IMR-90 (cell line): ENCODE measurements at regions not wholly inside any gene's neighbourhood (a gene's known extent, or its start where the extent isn't known, plus 50 kb on each side); places are given as distances from the start of the nearest gene placed in this dataset.

Experiments
- MAZ ChIP-seq: IDR thresholded peaks from 2 replicates; pipeline ENCODE4 v1.6.1; 2012; ENCODE audit warnings: low read depth, mild to moderate bottlenecking, low read length, improper control_type of control experiment, moderate library complexity, borderline replicate concordance
- POLR2A ChIP-seq: IDR thresholded peaks from 2 replicates; pipeline ENCODE4 v1.6.1; 2012; ENCODE audit warnings: mild to moderate bottlenecking, low read depth, low read length
- RAD21 ChIP-seq: IDR thresholded peaks from 2 replicates; pipeline ENCODE4 v1.6.1; 2012; ENCODE audit warnings: low read length, improper control_type of control experiment
- SMC3 ChIP-seq: fragments of 150-350 bp; IDR thresholded peaks from 2 replicates; pipeline ENCODE4 v1.6.1; 2016; ENCODE audit warnings: low read depth, mild to moderate bottlenecking, antibody characterized with exemption, low read length, moderate library complexity
- TF ChIP-seq, protein P1 (sequence below): conservative IDR thresholded peaks from 2 replicates; pipeline ENCODE4 v1.5.1; 2012; ENCODE audit warnings: mild to moderate bottlenecking, low read depth, low read length, improper control_type of control experiment
- TF ChIP-seq, protein P2 (sequence below): fragments of 150-350 bp; IDR thresholded peaks from 2 replicates; pipeline ENCODE4 v1.6.1; 2017; ENCODE audit warnings: mild to moderate bottlenecking, antibody characterized with exemption, low read length, low read depth

DNA sequence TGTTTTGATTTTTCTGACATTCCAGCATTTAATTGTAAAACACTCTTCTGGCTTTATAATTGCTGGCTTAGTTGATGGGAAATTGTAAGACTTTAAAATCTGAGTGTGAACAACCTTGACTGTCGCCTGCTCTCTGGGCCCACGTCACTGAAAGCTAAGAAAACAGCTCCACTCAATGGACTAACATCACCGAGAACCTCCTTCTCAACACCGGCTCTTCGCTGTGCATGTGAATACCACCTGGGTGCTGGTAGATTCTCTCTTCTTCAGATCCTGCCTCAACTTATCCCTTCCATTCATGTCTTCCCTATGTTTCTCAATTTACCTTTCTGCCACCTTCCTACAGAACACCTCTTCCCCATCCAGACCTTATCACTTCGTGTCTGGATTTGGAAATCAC lies 523.1 kb upstream of the ID2 start:
- TF ChIP-seq RAD21 (no peak), MAZ (no peak), POLR2A (no peak), SMC3 (no peak)
- TF ChIP-seq, protein P1, sequence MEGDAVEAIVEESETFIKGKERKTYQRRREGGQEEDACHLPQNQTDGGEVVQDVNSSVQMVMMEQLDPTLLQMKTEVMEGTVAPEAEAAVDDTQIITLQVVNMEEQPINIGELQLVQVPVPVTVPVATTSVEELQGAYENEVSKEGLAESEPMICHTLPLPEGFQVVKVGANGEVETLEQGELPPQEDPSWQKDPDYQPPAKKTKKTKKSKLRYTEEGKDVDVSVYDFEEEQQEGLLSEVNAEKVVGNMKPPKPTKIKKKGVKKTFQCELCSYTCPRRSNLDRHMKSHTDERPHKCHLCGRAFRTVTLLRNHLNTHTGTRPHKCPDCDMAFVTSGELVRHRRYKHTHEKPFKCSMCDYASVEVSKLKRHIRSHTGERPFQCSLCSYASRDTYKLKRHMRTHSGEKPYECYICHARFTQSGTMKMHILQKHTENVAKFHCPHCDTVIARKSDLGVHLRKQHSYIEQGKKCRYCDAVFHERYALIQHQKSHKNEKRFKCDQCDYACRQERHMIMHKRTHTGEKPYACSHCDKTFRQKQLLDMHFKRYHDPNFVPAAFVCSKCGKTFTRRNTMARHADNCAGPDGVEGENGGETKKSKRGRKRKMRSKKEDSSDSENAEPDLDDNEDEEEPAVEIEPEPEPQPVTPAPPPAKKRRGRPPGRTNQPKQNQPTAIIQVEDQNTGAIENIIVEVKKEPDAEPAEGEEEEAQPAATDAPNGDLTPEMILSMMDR, result no peak
- TF ChIP-seq, protein P2, sequence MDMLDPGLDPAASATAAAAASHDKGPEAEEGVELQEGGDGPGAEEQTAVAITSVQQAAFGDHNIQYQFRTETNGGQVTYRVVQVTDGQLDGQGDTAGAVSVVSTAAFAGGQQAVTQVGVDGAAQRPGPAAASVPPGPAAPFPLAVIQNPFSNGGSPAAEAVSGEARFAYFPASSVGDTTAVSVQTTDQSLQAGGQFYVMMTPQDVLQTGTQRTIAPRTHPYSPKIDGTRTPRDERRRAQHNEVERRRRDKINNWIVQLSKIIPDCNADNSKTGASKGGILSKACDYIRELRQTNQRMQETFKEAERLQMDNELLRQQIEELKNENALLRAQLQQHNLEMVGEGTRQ, result no peak
